GM12873 (cell line): ENCODE measurements at regions not wholly inside any gene's neighbourhood (a gene's known extent, or its start where the extent isn't known, plus 50 kb on each side); places are given as distances from the start of the nearest gene placed in this dataset.
A peak's percentile ranks its signal among the peaks of the same experiment; 100 is the strongest.

ENCODE experiments used
- TF ChIP-seq, protein P1 (sequence below): IDR thresholded peaks from 2 replicates; pipeline ENCODE4 v1.5.1; 2012; ENCODE audit warnings: low read depth, mild to moderate bottlenecking, moderate library complexity, low read length, control low read depth; ENCODE audit not compliant: insufficient read depth; ENCODE audit errors: missing control alignments

DNA sequence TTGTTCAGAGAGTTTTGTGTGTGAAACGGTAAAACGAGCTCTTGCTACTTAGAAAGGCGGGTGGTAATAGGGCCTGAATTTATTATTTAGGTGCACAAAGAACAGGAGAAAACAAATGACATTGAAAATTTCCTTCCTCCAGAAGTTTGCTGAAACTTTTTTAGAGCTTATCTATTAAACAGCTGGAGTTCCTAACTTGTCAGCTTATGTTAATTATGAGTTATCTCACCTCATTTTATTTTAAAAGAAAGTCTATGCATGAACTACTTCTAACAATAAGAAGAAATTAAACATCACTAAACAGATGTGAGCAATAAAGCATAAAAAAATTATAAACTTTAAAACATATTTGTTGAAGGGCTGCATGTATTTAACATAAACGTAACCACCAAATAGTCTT is 373.9 kb upstream of the ANO3 start:
- TF ChIP-seq, protein P1, sequence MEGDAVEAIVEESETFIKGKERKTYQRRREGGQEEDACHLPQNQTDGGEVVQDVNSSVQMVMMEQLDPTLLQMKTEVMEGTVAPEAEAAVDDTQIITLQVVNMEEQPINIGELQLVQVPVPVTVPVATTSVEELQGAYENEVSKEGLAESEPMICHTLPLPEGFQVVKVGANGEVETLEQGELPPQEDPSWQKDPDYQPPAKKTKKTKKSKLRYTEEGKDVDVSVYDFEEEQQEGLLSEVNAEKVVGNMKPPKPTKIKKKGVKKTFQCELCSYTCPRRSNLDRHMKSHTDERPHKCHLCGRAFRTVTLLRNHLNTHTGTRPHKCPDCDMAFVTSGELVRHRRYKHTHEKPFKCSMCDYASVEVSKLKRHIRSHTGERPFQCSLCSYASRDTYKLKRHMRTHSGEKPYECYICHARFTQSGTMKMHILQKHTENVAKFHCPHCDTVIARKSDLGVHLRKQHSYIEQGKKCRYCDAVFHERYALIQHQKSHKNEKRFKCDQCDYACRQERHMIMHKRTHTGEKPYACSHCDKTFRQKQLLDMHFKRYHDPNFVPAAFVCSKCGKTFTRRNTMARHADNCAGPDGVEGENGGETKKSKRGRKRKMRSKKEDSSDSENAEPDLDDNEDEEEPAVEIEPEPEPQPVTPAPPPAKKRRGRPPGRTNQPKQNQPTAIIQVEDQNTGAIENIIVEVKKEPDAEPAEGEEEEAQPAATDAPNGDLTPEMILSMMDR, result no peak

DNA sequence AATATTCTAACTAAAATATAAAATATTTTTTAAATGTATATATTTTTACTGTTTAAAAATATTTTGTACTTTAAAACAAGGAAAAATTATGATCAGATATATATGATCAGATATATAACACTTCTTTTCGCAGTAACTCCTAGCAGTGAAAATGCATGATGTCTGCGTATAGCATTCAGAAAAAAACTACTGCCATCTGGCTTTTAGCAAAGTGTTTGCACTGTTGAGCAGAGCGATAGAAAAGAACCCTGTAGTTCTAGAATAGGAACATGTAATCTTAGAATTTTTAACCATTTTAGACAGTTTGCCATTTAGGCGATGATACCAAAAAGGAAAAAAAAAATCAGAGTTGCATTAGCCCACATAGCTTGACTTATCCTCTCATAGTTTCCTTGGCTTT is 370.4 kb upstream of the ANO3 start:
- TF ChIP-seq, protein P1, result no peak

DNA sequence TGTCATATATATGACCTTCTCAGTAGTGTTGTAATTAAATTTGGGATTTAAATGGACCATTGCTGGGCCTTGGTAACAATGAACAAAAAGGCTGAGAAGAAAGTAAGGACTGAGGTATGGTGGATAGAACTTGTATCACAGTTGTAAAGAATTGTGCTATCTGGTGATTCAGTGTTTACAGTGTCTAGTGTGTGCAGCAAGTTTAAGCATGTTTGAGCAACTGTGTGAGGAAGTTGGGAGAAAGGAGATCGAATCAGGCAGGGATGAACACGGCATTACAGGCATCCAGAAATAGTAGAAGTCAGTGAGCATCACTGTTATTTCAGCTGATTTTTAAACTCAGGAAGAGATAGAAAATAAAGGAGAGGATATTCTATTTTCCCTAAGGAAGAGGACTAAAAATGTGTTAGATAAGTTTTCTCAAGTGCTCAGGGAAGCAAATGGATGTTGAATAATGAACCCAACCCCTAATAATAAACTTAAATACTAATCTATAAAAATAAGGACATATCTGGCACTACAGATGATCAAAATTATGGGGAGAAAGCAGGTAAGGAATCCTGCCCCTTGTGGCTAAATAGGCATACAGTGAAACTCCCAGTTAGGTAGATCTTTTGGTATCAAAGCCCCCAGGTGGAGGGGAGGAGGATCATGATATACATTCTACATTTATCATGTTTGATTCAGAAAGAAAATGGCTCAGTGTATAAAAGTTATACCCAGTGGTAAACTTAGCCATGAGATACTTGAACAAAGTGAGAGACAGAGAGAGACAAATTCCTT is 361.0 kb upstream of the ANO3 start:
- TF ChIP-seq, protein P1, result peak; percentile 43

DNA sequence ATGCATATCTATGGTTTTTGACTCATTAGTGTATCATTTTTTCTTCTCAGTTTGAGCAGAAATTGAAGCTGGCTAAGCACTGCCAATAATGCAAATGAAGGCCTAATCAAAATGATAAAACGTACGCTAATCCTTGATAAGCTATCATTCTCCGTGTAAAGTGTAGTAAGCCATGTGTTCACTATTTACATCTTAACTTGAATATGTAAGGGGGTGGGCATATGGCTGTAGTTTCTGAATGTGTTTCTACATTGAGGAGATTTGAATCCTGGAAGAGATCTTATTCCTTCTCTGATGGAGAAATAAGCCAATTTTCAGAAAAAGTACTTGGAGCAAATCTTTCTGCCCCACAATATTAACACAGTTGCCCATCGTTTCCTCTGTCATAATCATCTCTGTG is 351.8 kb upstream of the ANO3 start:
- TF ChIP-seq, protein P1, result no peak

DNA sequence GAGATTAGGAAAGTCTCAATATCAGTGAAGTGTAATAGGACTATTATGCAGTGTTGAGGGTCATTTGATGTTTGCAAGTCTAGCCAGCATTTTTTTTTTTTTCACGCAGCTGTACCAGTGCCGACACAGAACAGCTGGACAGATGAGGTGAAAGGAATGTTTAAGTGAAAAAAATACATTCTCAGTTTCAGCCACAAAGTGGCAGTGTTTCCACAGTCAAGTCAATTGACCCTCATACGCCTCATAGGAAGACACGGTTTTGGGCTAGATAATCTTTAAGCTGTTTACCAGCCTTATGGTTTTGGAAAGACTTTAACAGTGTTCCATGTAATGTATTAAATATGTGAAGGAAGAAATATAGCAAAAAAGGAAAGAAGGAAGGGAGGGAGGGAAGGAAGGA is 349.9 kb upstream of the ANO3 start:
- TF ChIP-seq, protein P1, result peak; percentile 52

DNA sequence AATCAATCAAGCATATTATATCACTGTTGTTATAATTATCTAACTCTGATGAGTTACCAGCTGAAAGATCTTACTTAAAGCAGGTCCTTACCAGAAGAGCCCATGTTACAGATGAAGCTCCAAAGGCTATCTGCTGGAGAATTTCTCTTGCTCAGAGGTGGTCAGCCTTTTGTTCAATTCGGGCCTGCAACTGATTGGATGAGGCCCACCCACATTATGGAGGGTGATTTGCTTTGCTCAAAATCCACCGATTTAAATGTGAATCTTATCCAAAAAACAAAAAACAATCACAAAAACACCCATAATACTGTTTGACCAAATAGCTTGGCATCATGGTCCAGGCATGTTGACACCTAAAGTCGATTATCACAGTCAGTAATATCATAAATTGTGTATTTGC is 348.6 kb upstream of the ANO3 start:
- TF ChIP-seq, protein P1, result no peak

DNA sequence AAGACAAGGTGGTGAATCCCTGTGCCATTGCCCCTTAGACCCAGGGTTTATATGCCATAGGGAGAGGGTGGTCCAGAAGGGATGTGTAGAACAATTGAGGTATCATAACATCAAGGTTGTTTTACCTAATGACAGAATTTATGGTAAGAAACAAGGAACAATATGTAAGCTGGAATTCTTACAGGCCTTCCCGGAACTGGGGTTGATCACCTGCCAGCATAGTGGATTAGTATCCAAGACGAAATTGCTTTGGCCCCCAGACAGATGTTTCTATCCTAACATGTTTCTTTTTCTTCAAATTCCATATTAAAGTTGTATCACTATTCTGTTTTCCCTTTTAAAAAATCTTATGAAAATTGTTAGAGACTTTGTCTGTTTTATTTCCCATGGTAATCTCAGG is 343.8 kb upstream of the ANO3 start:
- TF ChIP-seq, protein P1, result no peak

DNA sequence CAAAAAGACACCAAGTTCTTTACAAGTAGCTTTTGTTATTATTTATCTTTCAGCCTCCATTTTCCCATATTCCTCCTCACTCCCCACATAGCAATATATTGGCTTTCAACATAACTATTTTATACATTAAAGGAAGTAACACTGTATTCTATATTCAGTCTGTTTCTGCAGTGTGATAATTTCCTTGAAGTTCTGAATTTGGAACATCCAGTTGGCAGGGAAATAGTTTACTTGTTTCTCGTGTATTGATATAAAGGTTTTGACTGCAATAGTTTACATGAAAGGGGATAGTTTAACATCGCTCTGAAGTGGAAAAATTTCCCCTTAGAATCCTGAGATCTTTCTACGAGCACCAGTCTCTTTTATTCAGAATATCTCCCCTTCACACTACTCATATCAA is 341.5 kb upstream of the ANO3 start:
- TF ChIP-seq, protein P1, result no peak
